ENCODE measurements at regions not wholly inside any gene's neighbourhood (a gene's known extent, or its start where the extent isn't known, plus 50 kb on each side); places are given as distances from the start of the nearest gene placed in this dataset.

DNA sequence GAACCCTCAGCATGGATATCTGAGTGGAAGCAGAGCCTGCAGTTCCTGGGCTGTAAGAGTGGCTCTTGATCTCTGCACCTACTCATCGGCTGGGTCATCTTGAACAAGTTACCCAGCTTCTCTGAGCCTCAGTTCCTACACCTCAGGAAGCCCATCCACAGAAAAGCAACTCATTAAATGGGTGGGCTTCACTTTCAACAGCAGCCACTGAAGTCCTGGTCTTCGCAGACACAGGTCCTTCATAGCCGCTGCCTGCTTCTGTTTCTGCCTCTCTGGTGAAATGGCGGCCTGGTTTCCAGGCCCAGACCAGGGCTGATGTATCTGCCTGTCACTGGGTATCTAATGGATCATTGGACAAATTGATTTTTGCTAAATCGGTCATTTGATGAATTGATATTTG lies 571.4 kb downstream of the PTPRU start:
- H3K4me3 ChIP-seq = no peak overlapping the region
- DNase-seq (ENCODE audit: low read depth in 1 of 2, low spot score in 1 of 2) = no peak
- no peaks in the 10 kb centered on the region for H3K4me1 ChIP-seq
- WGBS (ENCODE audit: missing lambda C conversion rate) = 69% methylated on average over 4 of the region's 5 CpGs
- ATAC-seq = no peak
- ChIA-PET POLR2A (no interaction called here), CTCF (interaction anchor here (1.0 kb wide), 1 partner anchor 14 kb away, joined by 3 read pairs; no protein-coding TSS in a partner anchor)
- H3K9me3 ChIP-seq = no peaks in the 10 kb centered on the region
- no peak for FAIRE-seq
- TF ChIP-seq HOXA7 (CRISPR knock-in tag; IDR thresholded peaks at IDR 0.05) (no peak), GATA3 (IDR thresholded peaks at IDR 0.05; ENCODE audit: borderline replicate concordance) (no peak), MAZ (IDR thresholded peaks at IDR 0.05; ENCODE audit: borderline replicate concordance, low read depth, low read length) (no peak), KDM1A (IDR thresholded peaks at IDR 0.05; ENCODE audit: low read depth) (no peak), CEBPB (IDR thresholded peaks at IDR 0.05) (no peak), SREBF2 (IDR thresholded peaks at IDR 0.05) (no peak), ZFP36 (IDR thresholded peaks at IDR 0.05; ENCODE audit: borderline replicate concordance, partially characterized antibody) (no peak), HDAC2 (IDR thresholded peaks at IDR 0.05) (no peak), HEYL (CRISPR knock-in tag; IDR thresholded peaks at IDR 0.05) (no peak), RNF2 (IDR thresholded peaks at IDR 0.05; ENCODE audit: borderline replicate concordance, low read depth) (no peak), TP53 (CRISPR knock-in tag; IDR thresholded peaks at IDR 0.05) (no peak), CHD2 (IDR thresholded peaks at IDR 0.05; ENCODE audit: low read length, partially characterized antibody) (no peak), JUNB (IDR thresholded peaks at IDR 0.05) (no peak), KDM5A (IDR thresholded peaks at IDR 0.05) (no peak)
- TF ChIP-seq, protein P1, sequence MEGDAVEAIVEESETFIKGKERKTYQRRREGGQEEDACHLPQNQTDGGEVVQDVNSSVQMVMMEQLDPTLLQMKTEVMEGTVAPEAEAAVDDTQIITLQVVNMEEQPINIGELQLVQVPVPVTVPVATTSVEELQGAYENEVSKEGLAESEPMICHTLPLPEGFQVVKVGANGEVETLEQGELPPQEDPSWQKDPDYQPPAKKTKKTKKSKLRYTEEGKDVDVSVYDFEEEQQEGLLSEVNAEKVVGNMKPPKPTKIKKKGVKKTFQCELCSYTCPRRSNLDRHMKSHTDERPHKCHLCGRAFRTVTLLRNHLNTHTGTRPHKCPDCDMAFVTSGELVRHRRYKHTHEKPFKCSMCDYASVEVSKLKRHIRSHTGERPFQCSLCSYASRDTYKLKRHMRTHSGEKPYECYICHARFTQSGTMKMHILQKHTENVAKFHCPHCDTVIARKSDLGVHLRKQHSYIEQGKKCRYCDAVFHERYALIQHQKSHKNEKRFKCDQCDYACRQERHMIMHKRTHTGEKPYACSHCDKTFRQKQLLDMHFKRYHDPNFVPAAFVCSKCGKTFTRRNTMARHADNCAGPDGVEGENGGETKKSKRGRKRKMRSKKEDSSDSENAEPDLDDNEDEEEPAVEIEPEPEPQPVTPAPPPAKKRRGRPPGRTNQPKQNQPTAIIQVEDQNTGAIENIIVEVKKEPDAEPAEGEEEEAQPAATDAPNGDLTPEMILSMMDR (IDR thresholded peaks at IDR 0.05) = no peak
- TF ChIP-seq, protein P2, sequence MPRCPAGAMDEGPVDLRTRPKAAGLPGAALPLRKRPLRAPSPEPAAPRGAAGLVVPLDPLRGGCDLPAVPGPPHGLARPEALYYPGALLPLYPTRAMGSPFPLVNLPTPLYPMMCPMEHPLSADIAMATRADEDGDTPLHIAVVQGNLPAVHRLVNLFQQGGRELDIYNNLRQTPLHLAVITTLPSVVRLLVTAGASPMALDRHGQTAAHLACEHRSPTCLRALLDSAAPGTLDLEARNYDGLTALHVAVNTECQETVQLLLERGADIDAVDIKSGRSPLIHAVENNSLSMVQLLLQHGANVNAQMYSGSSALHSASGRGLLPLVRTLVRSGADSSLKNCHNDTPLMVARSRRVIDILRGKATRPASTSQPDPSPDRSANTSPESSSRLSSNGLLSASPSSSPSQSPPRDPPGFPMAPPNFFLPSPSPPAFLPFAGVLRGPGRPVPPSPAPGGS (IDR thresholded peaks at IDR 0.05) = no peak
- TF ChIP-seq, protein P3, sequence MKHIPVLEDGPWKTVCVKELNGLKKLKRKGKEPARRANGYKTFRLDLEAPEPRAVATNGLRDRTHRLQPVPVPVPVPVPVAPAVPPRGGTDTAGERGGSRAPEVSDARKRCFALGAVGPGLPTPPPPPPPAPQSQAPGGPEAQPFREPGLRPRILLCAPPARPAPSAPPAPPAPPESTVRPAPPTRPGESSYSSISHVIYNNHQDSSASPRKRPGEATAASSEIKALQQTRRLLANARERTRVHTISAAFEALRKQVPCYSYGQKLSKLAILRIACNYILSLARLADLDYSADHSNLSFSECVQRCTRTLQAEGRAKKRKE (CRISPR knock-in tag; IDR thresholded peaks at IDR 0.05; ENCODE audit: low read depth) = no peak
- H3K4me2 ChIP-seq = no peak overlapping the region
- no peak overlapping the region for H3K27ac ChIP-seq

DNA sequence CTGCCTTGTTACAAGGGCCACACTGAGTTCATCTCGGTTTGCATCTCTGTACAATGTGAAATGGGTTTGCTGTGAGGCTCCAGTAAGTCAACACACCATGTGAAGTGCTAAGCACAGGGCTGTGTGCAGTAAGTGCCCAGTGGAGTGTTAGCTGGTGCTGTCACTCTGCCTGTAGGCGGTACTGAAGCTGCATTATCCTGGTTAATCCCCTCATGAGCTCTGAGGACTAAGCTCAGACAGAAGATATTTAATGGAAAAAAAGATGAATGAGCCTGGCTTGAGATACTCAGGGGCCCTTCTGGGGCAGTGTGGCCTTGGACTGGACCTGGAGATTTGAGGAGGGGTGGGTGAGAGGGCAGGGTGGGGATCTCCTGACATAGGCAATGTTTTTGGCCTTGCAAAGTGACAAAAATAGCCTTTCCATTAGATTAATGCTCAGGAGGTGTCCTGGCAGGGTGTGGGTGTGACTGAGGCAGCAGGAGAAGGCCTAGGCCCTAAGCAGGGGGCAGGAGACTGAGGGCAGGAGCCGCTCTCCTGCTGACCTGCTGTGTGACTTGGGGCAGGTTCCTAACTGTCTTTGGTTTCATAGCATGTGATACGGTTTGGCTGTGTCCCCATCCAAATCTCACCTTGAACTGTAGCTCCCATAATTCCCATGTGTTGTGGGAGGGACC lies 570.5 kb downstream of the PTPRU start:
- FAIRE-seq (no peak), ATAC-seq (no peak), DNase-seq (ENCODE audit: low read depth in 1 of 2, low spot score in 1 of 2) (no peak)
- Histone ChIP-seq H3K4me2 (no peak overlapping the region), H3K4me3 (no peak overlapping the region), H3K9me3 (no peaks in the 10 kb centered on the region), H3K27ac (no peak overlapping the region), H3K4me1 (no peaks in the 10 kb centered on the region)
- CTCF ChIA-PET = interaction anchor here (1.0 kb wide), 1 partner anchor 13 kb away, joined by 3 read pairs; no protein-coding TSS in a partner anchor
- TF ChIP-seq POLR2A (IDR thresholded peaks at IDR 0.05; ENCODE audit: low read length) (no peak), MYC (IDR thresholded peaks at IDR 0.05; ENCODE audit: borderline replicate concordance, low read length) (no peak), EHF (CRISPR knock-in tag; IDR thresholded peaks at IDR 0.05) (no peak), GATA3 (IDR thresholded peaks at IDR 0.05; ENCODE audit: borderline replicate concordance) (no peak), HEYL (CRISPR knock-in tag; IDR thresholded peaks at IDR 0.05) (no peak), MAFK (IDR thresholded peaks at IDR 0.05; ENCODE audit: partially characterized antibody) (no peak), KDM5A (IDR thresholded peaks at IDR 0.05) (no peak), POLR2AphosphoS2 (conservative IDR thresholded peaks at IDR 0.05; ENCODE audit: low read length) (no peak), HDAC2 (IDR thresholded peaks at IDR 0.05) (no peak), MAZ (IDR thresholded peaks at IDR 0.05; ENCODE audit: borderline replicate concordance, low read depth, low read length) (no peak), RCOR1 (IDR thresholded peaks at IDR 0.05; ENCODE audit: low read depth, low read length) (no peak), RFX5 (IDR thresholded peaks at IDR 0.05) (no peak), HOXB5 (CRISPR knock-in tag; IDR thresholded peaks at IDR 0.05) (no peak)
- TF ChIP-seq, protein P2 (IDR thresholded peaks at IDR 0.05) = no peak
- TF ChIP-seq, protein P4, sequence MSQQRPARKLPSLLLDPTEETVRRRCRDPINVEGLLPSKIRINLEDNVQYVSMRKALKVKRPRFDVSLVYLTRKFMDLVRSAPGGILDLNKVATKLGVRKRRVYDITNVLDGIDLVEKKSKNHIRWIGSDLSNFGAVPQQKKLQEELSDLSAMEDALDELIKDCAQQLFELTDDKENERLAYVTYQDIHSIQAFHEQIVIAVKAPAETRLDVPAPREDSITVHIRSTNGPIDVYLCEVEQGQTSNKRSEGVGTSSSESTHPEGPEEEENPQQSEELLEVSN (IDR thresholded peaks at IDR 0.05; ENCODE audit: borderline replicate concordance, low read depth) = no peak
- TF ChIP-seq, protein P5, sequence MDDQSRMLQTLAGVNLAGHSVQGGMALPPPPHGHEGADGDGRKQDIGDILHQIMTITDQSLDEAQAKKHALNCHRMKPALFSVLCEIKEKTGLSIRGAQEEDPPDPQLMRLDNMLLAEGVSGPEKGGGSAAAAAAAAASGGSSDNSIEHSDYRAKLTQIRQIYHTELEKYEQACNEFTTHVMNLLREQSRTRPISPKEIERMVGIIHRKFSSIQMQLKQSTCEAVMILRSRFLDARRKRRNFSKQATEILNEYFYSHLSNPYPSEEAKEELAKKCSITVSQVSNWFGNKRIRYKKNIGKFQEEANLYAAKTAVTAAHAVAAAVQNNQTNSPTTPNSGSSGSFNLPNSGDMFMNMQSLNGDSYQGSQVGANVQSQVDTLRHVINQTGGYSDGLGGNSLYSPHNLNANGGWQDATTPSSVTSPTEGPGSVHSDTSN (IDR thresholded peaks at IDR 0.05) = no peak
- TF ChIP-seq, protein P6, sequence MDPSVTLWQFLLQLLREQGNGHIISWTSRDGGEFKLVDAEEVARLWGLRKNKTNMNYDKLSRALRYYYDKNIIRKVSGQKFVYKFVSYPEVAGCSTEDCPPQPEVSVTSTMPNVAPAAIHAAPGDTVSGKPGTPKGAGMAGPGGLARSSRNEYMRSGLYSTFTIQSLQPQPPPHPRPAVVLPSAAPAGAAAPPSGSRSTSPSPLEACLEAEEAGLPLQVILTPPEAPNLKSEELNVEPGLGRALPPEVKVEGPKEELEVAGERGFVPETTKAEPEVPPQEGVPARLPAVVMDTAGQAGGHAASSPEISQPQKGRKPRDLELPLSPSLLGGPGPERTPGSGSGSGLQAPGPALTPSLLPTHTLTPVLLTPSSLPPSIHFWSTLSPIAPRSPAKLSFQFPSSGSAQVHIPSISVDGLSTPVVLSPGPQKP (IDR thresholded peaks at IDR 0.05; ENCODE audit: low read depth, low read length) = no peak
- POLR2A ChIA-PET = no interaction called here
- WGBS (ENCODE audit: missing lambda C conversion rate) = 36% methylated on average over 4 of the region's 4 CpGs
